GM19324 (cell line): ENCODE measurements at regions not wholly inside any gene's neighbourhood (a gene's known extent, or its start where the extent isn't known, plus 50 kb on each side); places are given as distances from the start of the nearest gene placed in this dataset.

Source experiments
- ATAC-seq: cut with Tn5 transposase; IDR thresholded peaks from one replicate; pipeline ENCODE4 v1.9.1; 2021; ENCODE audit warnings: mild to moderate bottlenecking, moderate library complexity; ENCODE audit not compliant: unreplicated experiment, low FRiP score

- no peak for ATAC-seq
Observed at GRCh38 chr5:3809455-3809854, 213.8 kb downstream of the IRX1 start.

- ATAC-seq, result no peak
Observed at GRCh38 chr5:3811116-3811515, 215.5 kb downstream of the IRX1 start.

DNA sequence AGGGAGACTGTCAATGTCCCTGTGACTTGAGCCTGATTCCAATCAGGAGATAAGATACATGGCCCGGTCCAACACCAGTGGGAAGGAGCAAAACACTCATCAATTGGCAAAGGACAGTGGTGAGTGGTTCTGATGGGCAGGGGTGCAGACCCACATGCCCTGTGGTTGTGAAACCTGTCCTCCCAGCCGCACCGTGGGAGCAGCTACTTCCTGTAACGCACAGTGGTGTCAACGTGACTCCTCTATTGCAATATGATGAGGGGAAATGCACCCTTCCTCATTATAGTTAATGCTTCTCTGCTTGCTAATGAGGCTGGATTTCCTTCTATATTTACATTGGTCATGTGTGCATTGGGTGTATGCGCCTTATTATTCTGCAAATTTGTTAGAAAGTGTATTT is 223.0 kb downstream of the IRX1 start:
- ATAC-seq, result no peak

DNA sequence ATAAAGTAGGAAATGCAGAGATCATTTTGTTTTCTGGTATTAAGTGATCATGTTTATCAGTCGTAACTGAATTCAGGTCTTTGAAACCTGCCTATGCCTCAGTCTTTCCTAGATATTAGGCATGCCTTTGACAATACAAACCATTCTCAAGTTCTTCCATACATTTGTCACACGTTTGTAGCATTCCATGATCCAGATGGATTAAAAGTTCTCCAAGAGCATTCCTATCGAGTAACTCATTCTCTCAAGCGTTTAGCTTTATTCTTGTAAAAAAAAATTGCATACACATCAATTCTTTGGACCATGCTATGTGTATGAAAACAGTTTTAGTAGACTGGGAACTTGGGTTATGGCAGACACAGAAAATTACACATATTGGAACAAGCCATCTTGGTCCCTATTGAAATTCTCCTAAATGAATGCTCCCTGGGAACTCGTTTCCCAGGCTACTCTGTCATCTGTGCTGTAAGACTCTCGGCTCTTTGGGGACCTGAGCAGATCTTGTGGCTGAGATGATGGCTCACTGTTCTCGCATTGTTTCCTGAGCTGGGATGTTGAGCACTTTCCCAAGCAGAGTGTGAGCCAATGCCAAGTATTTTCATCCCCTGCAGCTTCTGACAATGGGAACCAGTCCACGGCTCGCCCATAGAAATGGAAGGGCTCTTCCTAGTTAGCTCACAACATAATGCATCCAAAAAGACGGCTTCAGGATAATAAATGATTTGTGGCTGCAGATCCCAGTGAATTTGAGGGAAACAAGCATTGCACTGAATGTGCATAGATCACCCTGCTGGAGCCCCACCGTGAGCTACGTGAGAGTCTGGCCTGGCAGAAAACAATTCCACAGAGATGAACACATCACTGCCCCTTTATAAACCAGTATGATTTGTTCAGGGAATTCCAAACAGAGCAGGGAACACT is 230.2 kb downstream of the IRX1 start:
- no peak for ATAC-seq

- no peak for ATAC-seq
Observed at GRCh38 chr5:3827624-3828023, 232.0 kb downstream of the IRX1 start.

DNA sequence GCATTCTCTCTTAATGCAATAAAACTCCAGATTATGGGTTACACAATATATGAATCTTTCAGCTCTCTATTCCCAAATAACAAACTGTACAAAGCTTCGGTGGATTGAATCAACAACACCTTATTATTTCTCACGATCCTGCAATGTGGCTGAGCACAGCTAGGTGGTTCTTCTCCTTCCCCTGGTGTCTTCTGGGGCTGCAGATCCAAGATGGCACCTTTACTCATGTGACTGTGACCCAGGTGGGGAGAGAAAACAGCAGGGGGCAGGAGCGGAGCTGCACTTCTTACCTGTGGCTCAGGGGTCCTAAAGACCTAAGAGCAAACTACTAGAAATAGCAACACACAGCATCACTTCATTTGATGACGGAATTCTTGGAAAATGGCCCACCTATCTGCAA is 233.1 kb downstream of the IRX1 start:
- ATAC-seq, result no peak

GRCh38 chr5:3833566-3833965 is 237.9 kb downstream of the IRX1 start:
- no peak for ATAC-seq

DNA sequence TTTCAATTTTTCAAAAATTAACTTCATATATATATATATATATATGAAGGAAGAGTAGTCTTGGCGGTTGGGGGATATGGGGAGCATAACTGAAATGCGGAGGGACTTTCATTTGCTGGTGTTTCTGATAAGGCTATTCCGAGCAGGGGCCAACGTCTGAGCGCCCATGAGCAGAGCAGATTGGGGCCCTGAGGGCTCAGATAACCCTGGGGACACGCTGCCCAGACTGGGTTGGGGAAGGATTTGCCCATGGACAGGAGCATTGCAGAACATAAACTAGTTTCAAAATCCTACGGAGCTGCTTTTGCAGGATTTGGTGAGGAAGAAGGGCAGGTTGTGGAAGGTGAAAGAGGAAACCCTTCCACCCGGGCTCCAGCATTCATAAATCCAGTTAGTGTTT is 240.2 kb downstream of the IRX1 start:
- no peak for ATAC-seq

DNA sequence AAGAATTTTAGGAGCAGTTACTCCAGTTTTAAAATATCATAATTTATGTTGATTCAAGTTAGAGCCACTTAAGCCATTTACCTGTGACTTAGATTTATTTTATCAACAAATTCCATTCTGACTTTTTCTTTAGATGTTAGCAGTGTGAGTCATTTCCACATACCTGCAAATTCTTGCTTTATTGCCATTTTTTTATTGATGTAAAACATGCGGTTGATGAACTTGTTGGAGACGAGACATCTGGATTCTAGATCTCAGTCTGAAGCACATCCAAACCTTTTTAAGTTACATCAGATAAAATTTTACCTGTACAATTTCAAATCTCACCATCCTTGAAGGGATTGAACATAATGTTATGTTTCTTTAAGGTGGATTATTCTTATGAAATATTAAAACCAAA is 240.9 kb downstream of the IRX1 start:
- no peak for ATAC-seq

- no peak for ATAC-seq
Observed at GRCh38 chr5:3837506-3837905, 241.9 kb downstream of the IRX1 start.

DNA sequence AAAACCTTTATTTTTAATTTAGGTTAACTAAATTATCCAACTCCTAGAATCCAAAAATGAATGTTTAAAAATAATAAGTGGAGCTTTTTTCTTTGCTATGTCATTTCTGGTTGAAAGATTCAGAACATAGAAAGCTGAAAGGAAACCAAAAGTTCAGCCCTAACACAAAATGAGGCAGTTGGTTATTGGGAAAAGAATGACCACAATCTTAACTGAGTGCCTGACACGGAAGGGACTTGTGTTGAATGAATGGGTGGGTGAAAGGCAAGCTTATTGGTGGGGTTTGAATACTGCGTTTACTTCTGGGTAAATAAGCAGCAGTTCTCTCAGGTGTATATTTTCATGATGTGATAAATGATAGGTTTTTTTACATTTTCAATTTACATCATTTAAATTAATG is 243.5 kb downstream of the IRX1 start:
- ATAC-seq, result no peak

DNA sequence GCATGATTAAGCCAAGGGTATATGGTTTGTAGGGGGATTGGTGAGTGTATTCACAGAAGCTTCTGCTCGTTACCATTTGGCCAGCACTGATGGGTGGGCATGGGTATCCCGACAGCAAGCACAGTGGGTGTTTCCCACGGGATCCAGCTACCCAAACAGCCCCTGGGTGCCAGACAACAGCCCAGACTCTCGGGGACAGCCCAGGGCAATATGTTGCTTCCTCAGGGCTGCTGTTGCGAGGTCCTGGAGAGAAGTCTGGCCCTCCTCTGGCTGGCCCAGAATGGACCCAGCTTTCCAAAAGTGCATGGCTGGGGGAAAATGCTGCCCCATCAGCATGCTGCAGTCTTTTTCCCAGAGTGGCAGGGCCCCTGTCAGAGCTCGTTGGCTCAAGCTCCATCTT is 247.0 kb downstream of the IRX1 start:
- ATAC-seq, result no peak

- ATAC-seq, result no peak
Observed at GRCh38 chr5:3843706-3844105, 248.1 kb downstream of the IRX1 start.

GRCh38 chr5:3844266-3844665 is 248.6 kb downstream of the IRX1 start:
- no peak for ATAC-seq

DNA sequence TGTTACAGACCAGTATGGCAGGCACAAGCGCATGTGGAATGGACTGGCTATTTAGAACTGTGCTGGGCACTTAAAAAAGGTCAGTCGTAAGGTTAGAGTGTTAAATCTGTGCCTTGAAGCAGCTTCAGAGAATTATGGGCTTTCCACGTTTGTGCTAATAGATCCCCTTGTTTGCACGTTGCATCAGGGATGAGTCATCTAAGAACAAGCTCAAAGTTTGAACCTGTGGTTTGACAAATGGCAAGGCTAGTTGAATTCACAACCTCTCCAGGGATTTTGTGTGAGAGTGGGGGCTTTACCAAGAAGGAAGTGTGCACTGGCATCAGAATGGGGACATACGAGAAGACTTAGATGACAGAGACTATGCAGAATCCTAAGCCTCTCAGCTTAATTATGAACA is 249.6 kb downstream of the IRX1 start:
- ATAC-seq, result no peak

DNA sequence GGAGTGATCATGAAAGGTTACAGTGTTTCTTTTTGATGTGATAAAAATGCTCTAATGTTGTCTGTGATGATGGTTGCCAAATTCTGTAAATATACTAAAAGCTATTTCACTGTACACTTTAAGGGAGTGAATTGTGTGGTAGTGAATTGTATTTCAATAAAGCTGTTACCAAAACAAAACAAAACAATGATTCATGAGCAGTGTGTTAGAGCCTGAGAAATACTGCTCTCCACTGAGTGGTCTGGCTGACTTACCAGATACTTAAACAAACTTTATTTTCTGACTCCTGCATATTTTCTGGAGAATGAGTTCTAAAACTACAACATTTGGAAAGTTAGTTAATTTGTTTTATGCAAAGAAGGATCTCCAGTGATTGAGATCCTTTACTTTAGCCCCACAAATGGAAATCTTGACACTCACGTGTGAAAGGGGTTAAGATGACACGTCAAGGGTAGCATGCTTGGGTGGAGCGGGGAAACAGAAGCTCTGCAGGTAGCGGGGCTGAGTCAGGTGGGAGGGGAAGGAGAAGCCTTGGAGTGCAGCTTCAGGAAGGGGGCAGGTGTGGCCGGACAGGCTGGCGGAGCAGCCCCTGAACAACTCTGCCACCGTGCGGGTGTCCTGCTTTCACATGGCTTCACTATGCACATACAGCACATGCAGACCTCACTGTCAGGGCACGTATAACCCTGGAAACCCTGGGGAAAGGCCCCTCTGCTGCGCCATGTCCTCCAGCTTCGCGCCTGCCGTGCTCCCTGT is 256.7 kb downstream of the IRX1 start:
- ATAC-seq, result no peak

DNA sequence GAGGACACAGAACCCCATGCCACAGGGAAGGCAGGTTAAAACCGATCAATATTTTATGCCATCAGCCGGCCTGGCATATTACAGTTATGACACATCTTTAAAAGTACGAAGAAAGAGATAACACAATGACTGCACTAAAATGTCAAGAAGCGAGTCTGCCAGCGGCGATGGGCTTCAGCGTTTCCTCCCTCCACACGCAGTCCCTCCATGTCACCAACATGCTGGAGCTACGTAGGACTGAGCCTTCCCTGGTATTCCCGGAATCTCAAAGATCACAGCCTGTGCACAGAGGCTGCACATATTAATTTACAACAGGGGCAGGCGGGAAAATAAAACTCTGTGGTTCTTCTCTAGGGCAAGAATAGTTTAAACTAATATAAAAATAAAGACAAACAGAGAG is 257.7 kb downstream of the IRX1 start:
- ATAC-seq, result no peak

DNA sequence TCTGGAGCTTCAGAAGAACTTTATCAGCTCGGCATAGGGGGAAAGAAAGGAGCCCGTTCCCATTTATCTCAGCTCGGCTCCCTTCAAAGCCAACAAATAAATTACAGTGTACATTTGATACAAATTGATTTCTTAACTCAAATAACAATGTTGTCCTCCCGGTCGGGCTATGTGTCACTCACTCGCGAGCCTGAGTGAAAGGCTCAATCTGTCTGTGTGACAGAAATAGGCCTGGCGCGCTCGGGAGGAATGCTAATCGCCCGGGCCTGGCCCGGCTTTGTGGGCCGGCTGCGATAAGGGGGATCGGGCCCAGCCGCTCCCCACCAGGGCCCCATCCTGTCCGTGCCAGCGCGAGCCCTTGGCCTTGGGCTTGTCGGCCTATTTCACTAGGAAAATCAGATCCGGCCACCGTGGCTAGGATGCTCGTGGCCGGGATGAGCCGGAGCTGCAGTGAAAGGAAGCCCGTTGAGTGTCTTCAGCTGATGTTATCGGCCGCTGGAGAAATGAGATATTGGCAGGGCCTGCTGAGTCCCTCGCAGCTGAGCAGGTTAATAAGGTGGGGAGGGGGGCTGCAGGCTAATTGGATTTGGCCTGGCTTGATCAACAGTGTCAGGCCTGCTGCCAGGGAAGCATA is 258.7 kb downstream of the IRX1 start:
- no peak for ATAC-seq

GRCh38 chr5:3856036-3856435 is 260.4 kb downstream of the IRX1 start:
- ATAC-seq, result no peak

GRCh38 chr5:3858524-3858923 is 262.9 kb downstream of the IRX1 start:
- ATAC-seq, result no peak

DNA sequence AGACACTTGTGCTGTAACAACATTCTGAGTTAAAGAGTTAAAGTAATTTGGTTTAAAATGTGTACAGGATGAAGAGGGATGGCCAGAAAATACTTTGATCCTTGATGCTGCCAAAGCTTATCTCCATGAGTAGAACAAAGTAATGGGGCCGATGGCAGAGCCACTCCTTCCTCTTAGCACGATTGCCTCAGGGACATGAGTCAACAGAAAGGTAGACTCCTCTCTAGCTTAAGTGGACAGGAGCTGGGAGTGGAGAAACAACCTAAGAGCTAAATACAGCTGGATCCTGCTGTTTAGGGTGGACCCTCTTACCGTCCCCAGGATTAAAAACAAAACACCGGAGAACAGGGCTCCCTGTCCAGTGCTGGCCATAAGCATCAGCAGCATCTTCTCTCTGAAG is 267.3 kb downstream of the IRX1 start:
- ATAC-seq, result no peak
